ENCODE measurements at regions not wholly inside any gene's neighbourhood (a gene's known extent, or its start where the extent isn't known, plus 50 kb on each side); places are given as distances from the start of the nearest gene placed in this dataset.
A peak's percentile ranks its signal among the peaks of the same experiment; 100 is the strongest.

GRCh38 chr17:36728030-36728991 is 126.9 kb downstream of the MRM1 start:
- DNase-seq (ENCODE audit: low read depth in 2 of 2) = peak in 1 of 2 donors; percentile 37

GRCh38 chr17:36730095-36730808 is 128.9 kb downstream of the MRM1 start:
- DNase-seq (ENCODE audit: low read depth in 2 of 2) = no peak

- DNase-seq (ENCODE audit: low read depth in 2 of 2) = no peak
Observed at GRCh38 chr17:36730857-36731490, 129.6 kb downstream of the MRM1 start.

- no peak for DNase-seq (ENCODE audit: low read depth in 2 of 2)
Observed at GRCh38 chr17:36731811-36732210, 130.4 kb downstream of the MRM1 start.

GRCh38 chr17:36732351-36732750 is 131.0 kb downstream of the MRM1 start:
- DNase-seq (ENCODE audit: low read depth in 2 of 2) = no peak

- no peak for DNase-seq (ENCODE audit: low read depth in 2 of 2)
Observed at GRCh38 chr17:36736201-36737156, 135.1 kb downstream of the MRM1 start.

GRCh38 chr17:36739208-36739607 is 137.8 kb downstream of the MRM1 start:
- no peak for DNase-seq (ENCODE audit: low read depth in 2 of 2)

- DNase-seq (ENCODE audit: low read depth in 2 of 2) = no peak
Observed at GRCh38 chr17:36740157-36740556, 138.8 kb downstream of the MRM1 start.

- DNase-seq (ENCODE audit: low read depth in 2 of 2) = no peak
Observed at GRCh38 chr17:36741019-36741902, 139.9 kb downstream of the MRM1 start.

GRCh38 chr17:36742267-36743000 is 141.1 kb downstream of the MRM1 start:
- DNase-seq (ENCODE audit: low read depth in 2 of 2) = no peak

GRCh38 chr17:36743130-36743529 is 141.7 kb downstream of the MRM1 start:
- DNase-seq (ENCODE audit: low read depth in 2 of 2) = no peak

GRCh38 chr17:36746381-36747053 is 145.1 kb downstream of the MRM1 start:
- no peak for DNase-seq (ENCODE audit: low read depth in 2 of 2)

GRCh38 chr17:36747861-36748260 is 146.5 kb downstream of the MRM1 start:
- DNase-seq (ENCODE audit: low read depth in 2 of 2) = no peak

- DNase-seq (ENCODE audit: low read depth in 2 of 2) = no peak
Observed at GRCh38 chr17:36748272-36748671, 146.9 kb downstream of the MRM1 start.

- no peak for DNase-seq (ENCODE audit: low read depth in 2 of 2)
Observed at GRCh38 chr17:36749493-36749892, 148.1 kb downstream of the MRM1 start.

- DNase-seq (ENCODE audit: low read depth in 2 of 2) = no peak
Observed at GRCh38 chr17:36750316-36750885, 149.0 kb downstream of the MRM1 start.

GRCh38 chr17:36752096-36752888 is 150.9 kb downstream of the MRM1 start:
- DNase-seq (ENCODE audit: low read depth in 2 of 2) = no peak

- DNase-seq (ENCODE audit: low read depth in 2 of 2) = peak; percentile 28 to 33
Observed at GRCh38 chr17:36755586-36755985, 154.2 kb downstream of the MRM1 start.
